OCI-LY1 (cell line): ENCODE measurements at regions not wholly inside any gene's neighbourhood (a gene's known extent, or its start where the extent isn't known, plus 50 kb on each side); places are given as distances from the start of the nearest gene placed in this dataset.

Experiments
- H2AFZ ChIP-seq: fragments of 200-600 bp; sonication (generic), shearing (Covaris generic); 2 replicates; pipeline ENCODE4 v1.6.0; 2014; ENCODE audit warnings: antibody characterized with exemption, mild to moderate bottlenecking, low read length
- H3F3A ChIP-seq: fragments of 200-600 bp; sonication (generic), shearing (Covaris generic); 2 replicates; pipeline ENCODE4 v1.6.0; 2014; ENCODE audit warnings: mild to moderate bottlenecking, antibody characterized with exemption, low read length, moderate library complexity; ENCODE audit not compliant: insufficient read depth
- H3K27ac ChIP-seq: fragments of 200-600 bp; sonication (generic); 2 replicates; pipeline ENCODE4 v1.5.1; 2014; ENCODE audit warnings: low read length, mixed run types, mild to moderate bottlenecking, low read depth; ENCODE audit not compliant: poor library complexity, severe bottlenecking
- H3K27me3 ChIP-seq: fragments of 200-600 bp; sonication (generic); 2 replicates; pipeline ENCODE4 v1.6.0; 2014; ENCODE audit warnings: antibody characterized with exemption, mild to moderate bottlenecking, low read length, moderate library complexity; ENCODE audit not compliant: insufficient read depth
- H3K36me3 ChIP-seq: fragments of 200-600 bp; sonication (generic); 2 replicates; pipeline ENCODE4 v1.6.1; 2014; ENCODE audit warnings: mild to moderate bottlenecking, antibody characterized with exemption, low read length, moderate library complexity, mixed read lengths; ENCODE audit not compliant: insufficient read depth
- H3K4me1 ChIP-seq: fragments of 200-600 bp; sonication (generic); 2 replicates; pipeline ENCODE4 v1.5.1; 2014; ENCODE audit warnings: mild to moderate bottlenecking, low read length, moderate library complexity; ENCODE audit not compliant: insufficient read depth, severe bottlenecking
- H3K4me2 ChIP-seq: fragments of 200-600 bp; sonication (generic), shearing (Covaris generic); 2 replicates; pipeline ENCODE4 v1.6.1; 2014; ENCODE audit warnings: low read length
- H3K4me3 ChIP-seq: fragments of 200-600 bp; sonication (generic); 2 replicates; pipeline ENCODE4 v1.5.1; 2014; ENCODE audit warnings: low read length, low read depth, mild to moderate bottlenecking, mixed read lengths; ENCODE audit not compliant: poor library complexity, severe bottlenecking
- H3K79me2 ChIP-seq: fragments of 200-600 bp; shearing (Covaris generic); 2 replicates; pipeline ENCODE4 v1.6.1; 2016; ENCODE audit warnings: mixed run types, low read length, mixed read lengths; ENCODE audit not compliant: insufficient read depth
- H3K9ac ChIP-seq: fragments of 200-600 bp; sonication (generic), shearing (Covaris generic); 2 replicates; pipeline ENCODE4 v1.6.1; 2014; ENCODE audit warnings: mild to moderate bottlenecking, low read length, mixed read lengths
- H3K9me2 ChIP-seq: fragments of 200-600 bp; sonication (generic), shearing (Covaris generic); 2 replicates; pipeline ENCODE4 v1.6.1; 2014; ENCODE audit warnings: low read depth, mild to moderate bottlenecking, low read length, mixed read lengths
- H3K9me3 ChIP-seq: fragments of 200-600 bp; shearing (Covaris generic); 2 replicates; pipeline ENCODE4 v1.6.1; 2014; ENCODE audit warnings: low read length, mixed read lengths
- H4K20me1 ChIP-seq: fragments of 200-600 bp; sonication (generic), shearing (Covaris generic); 2 replicates; pipeline ENCODE4 v1.6.0; 2016; ENCODE audit warnings: mild to moderate bottlenecking, low read length; ENCODE audit not compliant: insufficient read depth
- CTCF ChIP-seq: fragments of 200-600 bp; sonication (generic), shearing (Covaris generic); IDR thresholded peaks from 2 replicates; pipeline ENCODE4 v1.5.1; 2017; ENCODE audit warnings: mild to moderate bottlenecking, antibody characterized with exemption, low read length, moderate library complexity, mixed read lengths
- EZH2 ChIP-seq: fragments of 200-600 bp; sonication (generic), shearing (Covaris generic); IDR thresholded peaks from 2 replicates; pipeline ENCODE4 v1.8.0; 2017; ENCODE audit warnings: borderline replicate concordance, mixed run types, mild to moderate bottlenecking, antibody characterized with exemption, low read length, moderate library complexity, mixed read lengths

- Histone ChIP-seq H3K27me3 (no peaks in the 10 kb centered on the region), H4K20me1 (no peaks in the 10 kb centered on the region), H3F3A (no peaks in the 10 kb centered on the region), H3K36me3 (no peaks in the 10 kb centered on the region), H3K9ac (no peak overlapping the region), H3K4me2 (no peak overlapping the region), H3K27ac (no peak overlapping the region), H2AFZ (no peak overlapping the region), H3K9me2 (no peaks in the 10 kb centered on the region), H3K4me1 (no peaks in the 10 kb centered on the region), H3K79me2 (no peaks in the 10 kb centered on the region), H3K9me3 (0 out of 2 replicates have a peak, but pooled peaks cover 3% of the 10 kb centered on the region), H3K4me3 (no peak overlapping the region)
- TF ChIP-seq CTCF, result no peak
- TF ChIP-seq EZH2, result no peak
These were observed 360.4 kb downstream of the RAPGEF2 start for GRCh38 chr4:159463235-159463634.

DNA sequence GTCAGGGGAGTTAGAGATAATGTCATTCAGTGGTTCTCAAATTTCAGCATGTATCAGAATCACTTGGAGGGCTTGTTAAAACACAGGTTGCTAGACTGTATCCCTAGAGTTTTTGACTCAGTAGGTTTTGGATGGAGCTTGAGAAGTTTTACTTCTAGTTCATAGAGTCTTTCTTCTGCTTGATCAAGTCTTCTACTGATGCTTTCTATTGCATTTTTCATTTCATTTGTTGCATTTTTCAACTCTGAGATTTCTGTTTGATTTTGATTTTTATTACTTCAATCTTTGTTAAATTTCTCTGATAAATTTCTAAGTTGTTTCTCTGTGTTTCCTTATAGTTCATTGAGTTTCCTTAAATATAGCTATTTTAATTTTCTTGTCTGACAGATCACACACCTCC is 361.4 kb downstream of the RAPGEF2 start:
- Histone ChIP-seq H3K9me2 (no peaks in the 10 kb centered on the region), H3K9me3 (0 out of 2 replicates have a peak, but pooled peaks cover 3% of the 10 kb centered on the region), H3K4me2 (no peak overlapping the region)

GRCh38 chr4:159476886-159477285 is 374.0 kb downstream of the RAPGEF2 start:
- Histone ChIP-seq H3K4me2 (no peak overlapping the region), H3K4me3 (no peak overlapping the region), H3K79me2 (no peaks in the 10 kb centered on the region)

More for the DNA sequence above, 361.4 kb downstream of the RAPGEF2 start:
- Histone ChIP-seq H3F3A (no peaks in the 10 kb centered on the region), H3K9ac (no peak overlapping the region), H3K27me3 (no peaks in the 10 kb centered on the region), H3K79me2 (no peaks in the 10 kb centered on the region), H3K4me1 (no peaks in the 10 kb centered on the region), H3K27ac (no peak overlapping the region), H3K4me3 (no peak overlapping the region), H3K36me3 (no peaks in the 10 kb centered on the region), H2AFZ (no peak overlapping the region), H4K20me1 (no peaks in the 10 kb centered on the region)
- TF ChIP-seq CTCF (no peak), EZH2 (no peak)

More at GRCh38 chr4:159476886-159477285, 374.0 kb downstream of the RAPGEF2 start:
- Histone ChIP-seq H2AFZ (no peak overlapping the region), H3K27me3 (no peaks in the 10 kb centered on the region), H3K9me3 (no peaks in the 10 kb centered on the region), H3K4me1 (no peaks in the 10 kb centered on the region), H3K9ac (no peak overlapping the region), H3K9me2 (no peaks in the 10 kb centered on the region), H3K36me3 (no peaks in the 10 kb centered on the region), H3F3A (no peaks in the 10 kb centered on the region), H4K20me1 (no peaks in the 10 kb centered on the region), H3K27ac (no peak overlapping the region)
- TF ChIP-seq EZH2 (no peak), CTCF (no peak)
